H1 (cell line): ENCODE measurements at regions not wholly inside any gene's neighbourhood (a gene's known extent, or its start where the extent isn't known, plus 50 kb on each side); places are given as distances from the start of the nearest gene placed in this dataset.

Experiments used
- CTCF ChIA-PET: fragments of 300-600 bp; sonication (Branson Sonifier 250); formaldehyde crosslinking; loops from one replicate; lab custom pipeline; 2021; ENCODE audit not compliant: partially characterized antibody; lab: Charles Lee
- POLR2A ChIA-PET: fragments of 300-600 bp; sonication (Branson Sonifier 250); formaldehyde crosslinking; loops from one replicate; lab custom pipeline; 2021; ENCODE audit warnings: inconsistent platforms; ENCODE audit not compliant: partially characterized antibody; lab: Charles Lee
- DNase-seq, 2 experiments: peaks; one replicate each; pipeline versions ENCODE4 v3.0.0 to v3.0.0-alpha.2; 2010 to 2022; ENCODE audit warnings: low spot score in 2 of 2, low read depth in 1 of 2, mixed read lengths in 1 of 2
- FAIRE-seq: peaks from 2 replicates; lab custom pipeline; 2011; peaks lifted over from hg19 to GRCh38; lab: Jason Lieb, UNC
- H2AFZ ChIP-seq: 2 replicates; pipeline ENCODE4 v1.8.1; 2012; ENCODE audit warnings: low read length, inconsistent platforms
- H2AK5ac ChIP-seq: 2 replicates; pipeline ENCODE4 v1.6.1; 2013; ENCODE audit warnings: low read depth, low read length
- H2BK120ac ChIP-seq: replicated peaks from 2 replicates; pipeline ENCODE3; 2013; ENCODE audit warnings: low read depth, low read length, inconsistent platforms
- H2BK12ac ChIP-seq: 2 replicates; pipeline ENCODE4 v1.6.1; 2013; ENCODE audit warnings: low read depth, low read length
- H2BK15ac ChIP-seq: 2 replicates; pipeline ENCODE4 v1.6.1; 2013; ENCODE audit warnings: low read length
- H2BK20ac ChIP-seq: 2 replicates; pipeline ENCODE4 v1.6.1; 2013; ENCODE audit warnings: low read length
- H2BK5ac ChIP-seq: 2 replicates; pipeline ENCODE4 v1.6.1; 2013; ENCODE audit warnings: low read depth, low read length
- H3K14ac ChIP-seq: 2 replicates; pipeline ENCODE4 v1.6.1; 2013; ENCODE audit warnings: inconsistent platforms; ENCODE audit not compliant: insufficient read length
- H3K18ac ChIP-seq: 2 replicates; pipeline ENCODE4 v1.6.1; 2013; ENCODE audit warnings: low read length; ENCODE audit errors: extremely low read depth
- H3K23ac ChIP-seq: 2 replicates; pipeline ENCODE4 v1.6.1; 2013; ENCODE audit warnings: inconsistent platforms; ENCODE audit not compliant: insufficient read length
- H3K23me2 ChIP-seq: 2 replicates; pipeline ENCODE4 v1.6.1; 2013; ENCODE audit warnings: low read depth, low read length
- H3K27ac ChIP-seq: 2 replicates; pipeline ENCODE4 v1.6.1; 2011; ENCODE audit warnings: low read depth, low read length, inconsistent platforms
- H3K27me3 ChIP-seq, 4 experiments: replicated peaks in 1 of 4; 1 replicate in 1 of 4; 2 replicates in 3 of 4; pipeline versions ENCODE4 v1.6.1 to v1.8.1; 2011 to 2013; ENCODE audit warnings: low read length in 3 of 4, mild to moderate bottlenecking in 3 of 4, inconsistent platforms in 2 of 4, mixed read lengths in 2 of 4, moderate library complexity in 1 of 4; ENCODE audit not compliant: control insufficient read depth in 3 of 4, insufficient read depth in 3 of 4; ENCODE audit errors: extremely low read depth in 1 of 4
- H3K36me3 ChIP-seq, 4 experiments: 2 replicates each; pipeline versions ENCODE4 v1.6.1 to v1.8.1; 2011 to 2013; ENCODE audit warnings: mild to moderate bottlenecking in 4 of 4, low read length in 3 of 4, moderate library complexity in 2 of 4, control low read depth in 1 of 4, inconsistent platforms in 1 of 4; ENCODE audit not compliant: insufficient read depth in 4 of 4, control insufficient read depth in 2 of 4
- H3K4ac ChIP-seq: replicated peaks from 2 replicates; pipeline ENCODE3; 2013; ENCODE audit warnings: low read length, low read depth, mixed read lengths, inconsistent platforms; ENCODE audit not compliant: insufficient read length
- H3K4me1 ChIP-seq, 4 experiments: replicated peaks in 1 of 4; 1 replicate in 1 of 4; 2 replicates in 3 of 4; pipeline versions ENCODE4 v1.6.1 to v1.8.1; 2011 to 2013; ENCODE audit warnings: low read length in 3 of 4, inconsistent platforms in 2 of 4, mixed read lengths in 1 of 4; ENCODE audit not compliant: insufficient read depth in 4 of 4, control insufficient read depth in 3 of 4
- H3K4me2 ChIP-seq, 2 experiments: 2 replicates each; pipeline versions ENCODE4 v1.6.1 to v1.8.1; 2011 to 2013; ENCODE audit warnings: low read depth in 2 of 2, low read length in 2 of 2, control low read depth in 1 of 2, inconsistent platforms in 1 of 2, mild to moderate bottlenecking in 1 of 2; ENCODE audit not compliant: insufficient read depth in 1 of 2
- H3K4me3 ChIP-seq, 4 experiments: fragments of 200-600, 300-600 bp in 1 of 4; sonication (generic), shearing (Covaris generic), sonication (Bioruptor Twin) in 1 of 4; 2 replicates each; pipeline versions ENCODE4 v1.5.1 to v1.8.1; 2011 to 2016; ENCODE audit warnings: low read length in 4 of 4, low read depth in 3 of 4, control low read depth in 2 of 4, inconsistent platforms in 2 of 4, mild to moderate bottlenecking in 2 of 4, mixed read lengths in 1 of 4, moderate library complexity in 1 of 4; ENCODE audit not compliant: insufficient read depth in 2 of 4; ENCODE audit errors: extremely low read depth in 1 of 4
- H3K56ac ChIP-seq: replicated peaks from 2 replicates; pipeline ENCODE3; 2013; ENCODE audit warnings: low read depth, mild to moderate bottlenecking, mixed read lengths, low read length, inconsistent platforms; ENCODE audit not compliant: insufficient read length
- H3K79me1 ChIP-seq: 2 replicates; pipeline ENCODE4 v1.6.1; 2013; ENCODE audit warnings: low read depth, low read length, control low read depth
- H3K79me2 ChIP-seq, 2 experiments: 2 replicates each; pipeline versions ENCODE4 v1.6.1 to v1.8.1; 2012 to 2013; ENCODE audit warnings: low read length in 2 of 2, mild to moderate bottlenecking in 2 of 2, inconsistent platforms in 1 of 2; ENCODE audit not compliant: insufficient read depth in 2 of 2, control insufficient read depth in 1 of 2
- H3K9ac ChIP-seq, 4 experiments: replicated peaks in 1 of 4; 1 replicate in 1 of 4; 2 replicates in 3 of 4; pipeline versions ENCODE4 v1.6.1 to v1.8.1; 2011 to 2013; ENCODE audit warnings: low read depth in 3 of 4, low read length in 3 of 4, control low read depth in 2 of 4, mild to moderate bottlenecking in 2 of 4, moderate library complexity in 2 of 4, inconsistent platforms in 1 of 4; ENCODE audit errors: extremely low read depth in 1 of 4
- H3K9me3 ChIP-seq, 2 experiments: 2 replicates each; pipeline versions ENCODE4 v1.6.1 to v1.8.1; 2012 to 2013; ENCODE audit warnings: mild to moderate bottlenecking in 2 of 2, moderate library complexity in 2 of 2, control low read depth in 1 of 2, inconsistent platforms in 1 of 2, low read depth in 1 of 2, low read length in 1 of 2, mixed read lengths in 1 of 2; ENCODE audit not compliant: insufficient read depth in 2 of 2
- H4K20me1 ChIP-seq, 2 experiments: replicated peaks in 1 of 2; 2 replicates each; pipeline versions ENCODE3 to v1.8.1; 2011 to 2013; ENCODE audit warnings: inconsistent platforms in 2 of 2, low read length in 2 of 2, mild to moderate bottlenecking in 1 of 2; ENCODE audit not compliant: insufficient read depth in 2 of 2, control insufficient read depth in 1 of 2
- H4K5ac ChIP-seq: 2 replicates; pipeline ENCODE4 v1.6.1; 2013; ENCODE audit warnings: low read length, low read depth, mixed read lengths, inconsistent platforms; ENCODE audit not compliant: insufficient read length
- H4K8ac ChIP-seq: 2 replicates; pipeline ENCODE4 v1.8.0; 2013; ENCODE audit warnings: mild to moderate bottlenecking, moderate library complexity, low read length, inconsistent platforms; ENCODE audit not compliant: insufficient read depth; ENCODE audit errors: extremely low read depth
- H4K91ac ChIP-seq: replicated peaks from 2 replicates; pipeline ENCODE3; 2013; ENCODE audit warnings: low read length, mixed read lengths, inconsistent platforms; ENCODE audit not compliant: insufficient read length
- BCL11A ChIP-seq, 2 experiments: IDR thresholded peaks; one replicate each; pipeline ENCODE4 v1.6.1; 2011; ENCODE audit warnings: low read depth in 2 of 2, low read length in 2 of 2, mild to moderate bottlenecking in 2 of 2
- CEBPB ChIP-seq: IDR thresholded peaks from 2 replicates; pipeline ENCODE4 v1.6.1; 2012; ENCODE audit warnings: low read depth, low read length
- CTBP2 ChIP-seq: IDR thresholded peaks from 2 replicates; pipeline ENCODE4 v1.7.0; 2011; ENCODE audit warnings: borderline replicate concordance, mild to moderate bottlenecking, moderate library complexity, mixed read lengths, low read length; ENCODE audit not compliant: insufficient read depth, insufficient read length
- RAD21 ChIP-seq, 2 experiments: IDR thresholded peaks in 1 of 2; conservative IDR thresholded peaks in 1 of 2; 2 replicates each; pipeline ENCODE4 v1.6.1; 2011; ENCODE audit warnings: low read depth in 2 of 2, low read length in 2 of 2, improper control_type of control experiment in 1 of 2, inconsistent platforms in 1 of 2, mild to moderate bottlenecking in 1 of 2, moderate library complexity in 1 of 2
- RFX5 ChIP-seq: IDR thresholded peaks from 2 replicates; pipeline ENCODE4 v1.6.1; 2011; ENCODE audit warnings: low read depth, low read length, improper control_type of control experiment, borderline replicate concordance
- SIN3A ChIP-seq, 2 experiments: IDR thresholded peaks in 1 of 2; conservative IDR thresholded peaks in 1 of 2; 2 replicates each; pipeline ENCODE4 v1.6.1; 2011 to 2012; ENCODE audit warnings: low read length in 2 of 2, improper control_type of control experiment in 1 of 2, low read depth in 1 of 2, mild to moderate bottlenecking in 1 of 2
- SIX5 ChIP-seq: IDR thresholded peaks from 2 replicates; pipeline ENCODE4 v1.6.1; 2011; ENCODE audit warnings: mild to moderate bottlenecking, low read depth, low read length
- SP4 ChIP-seq: IDR thresholded peaks from 2 replicates; pipeline ENCODE4 v1.6.1; 2012; ENCODE audit warnings: low read length, inconsistent platforms
- ZNF274 ChIP-seq: IDR thresholded peaks from 2 replicates; pipeline ENCODE4 v1.7.0; 2012; ENCODE audit warnings: low read length, borderline replicate concordance; ENCODE audit errors: extremely low read depth
- WGBS, 2 experiments: shearing (Covaris generic) in 1 of 2; methylation state at CpG; one replicate each; pipeline versions ENCODE4 v1.1.6 to v1.1.7; 2013 to 2015; ENCODE audit warnings: low lambda C conversion rate in 2 of 2, mixed read lengths in 2 of 2, inconsistent platforms in 1 of 2, low coverage in 1 of 2, missing lambda C conversion rate in 1 of 2; ENCODE audit not compliant: insufficient replicate concordance in 2 of 2, insufficient coverage in 1 of 2, insufficient read length in 1 of 2; ENCODE audit errors: extremely low coverage in 1 of 2, missing lambda C conversion rate in 1 of 2; 5-methylcytosine and 5-hydroxymethylcytosine counted together
- TF ChIP-seq, protein P1 (sequence below): IDR thresholded peaks from 2 replicates; pipeline ENCODE4 v1.6.1; 2012; ENCODE audit warnings: low read length, inconsistent platforms
- TF ChIP-seq, protein P2 (sequence below): IDR thresholded peaks from 2 replicates; pipeline ENCODE4 v1.6.1; 2011; ENCODE audit warnings: low read length, improper control_type of control experiment

DNA sequence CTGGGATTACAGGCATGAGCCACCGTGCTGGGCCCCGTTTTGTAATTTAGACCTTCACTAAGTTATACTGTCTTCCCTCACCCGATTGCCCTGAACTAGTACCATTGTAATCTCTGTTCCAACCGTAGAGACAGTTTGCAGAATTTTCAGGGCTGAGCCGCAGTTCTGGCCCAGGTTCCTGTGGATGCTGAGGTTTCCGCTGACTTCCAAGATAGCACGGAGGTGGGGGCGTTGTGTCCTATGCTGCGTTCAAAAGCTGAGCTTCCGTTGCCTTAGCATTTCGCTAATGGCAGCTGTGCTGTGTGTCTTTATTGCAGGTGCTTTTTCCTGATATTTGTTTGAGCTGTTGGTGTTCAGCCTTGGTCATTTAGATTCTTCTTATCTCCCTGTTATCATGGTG lies 137.0 kb downstream of the SOX4 start:
- Histone ChIP-seq H3K79me1 (peaks cover 4% of the 10 kb centered on the region), H3K27me3 (no peaks in the 10 kb centered on the region), H2BK20ac (no peak overlapping the region), H3K9ac (no peak overlapping the region), H2AFZ (no peak overlapping the region), H3K27ac (no peak overlapping the region), H2BK12ac (no peak overlapping the region), H3K56ac (no peak overlapping the region), H4K8ac (no peak overlapping the region), H4K91ac (no peak overlapping the region), H3K23ac (no peak overlapping the region), H3K14ac (no peak overlapping the region), H3K36me3 (no peaks in the 10 kb centered on the region), H3K4me2 (no peak overlapping the region), H3K18ac (no peak overlapping the region), H2BK120ac (no peak overlapping the region), H3K4me1 (peaks cover 0 to 15% (median 6%) of the 10 kb centered on the region in 4 experiments; a peak in 6 of 7 replicates), H2BK5ac (no peak overlapping the region), H3K23me2 (no peaks in the 10 kb centered on the region), H3K4ac (no peak overlapping the region), H4K20me1 (peaks cover 6 to 13% of the 10 kb centered on the region in 2 experiments), H2AK5ac (no peak overlapping the region), H4K5ac (no peak overlapping the region), H2BK15ac (no peak overlapping the region), H3K4me3 (no peak overlapping the region), H3K9me3 (no peaks in the 10 kb centered on the region), H3K79me2 (peaks cover 29 to 95% of the 10 kb centered on the region in 2 experiments)
- no peak for FAIRE-seq
- ChIA-PET POLR2A (interaction anchor here (1.7 kb wide), 1 partner anchor 10 kb away, joined by 8 read pairs; no protein-coding TSS in a partner anchor), CTCF (interaction anchor here (1.1 kb wide), 1 partner anchor 51 kb away, joined by 3 read pairs; no protein-coding TSS in a partner anchor)
- DNase-seq, result peak in 1 of 2 experiments; percentile 43
- 95% methylated on average over 11 of the region's 11 CpGs; no CpG with 5 or more reads in 1 of the 2 experiments for WGBS, 2 experiments
- TF ChIP-seq ZNF274, result no peak
- no peak for TF ChIP-seq CEBPB
- no peak for TF ChIP-seq CTBP2
- no peak for TF ChIP-seq RFX5
- TF ChIP-seq SIX5, result no peak
- no peak for TF ChIP-seq RAD21 (IDR thresholded peaks at IDR 0.05 in 1 of 2, conservative IDR thresholded peaks at IDR 0.05 in 1 of 2; ENCODE audit: low read depth in 2 of 2, low read length in 2 of 2)
- TF ChIP-seq SIN3A (conservative IDR thresholded peaks at IDR 0.05 in 1 of 2, IDR thresholded peaks at IDR 0.05 in 1 of 2; ENCODE audit: low read depth in 1 of 2, low read length in 2 of 2), result no peak
- TF ChIP-seq, protein P1, sequence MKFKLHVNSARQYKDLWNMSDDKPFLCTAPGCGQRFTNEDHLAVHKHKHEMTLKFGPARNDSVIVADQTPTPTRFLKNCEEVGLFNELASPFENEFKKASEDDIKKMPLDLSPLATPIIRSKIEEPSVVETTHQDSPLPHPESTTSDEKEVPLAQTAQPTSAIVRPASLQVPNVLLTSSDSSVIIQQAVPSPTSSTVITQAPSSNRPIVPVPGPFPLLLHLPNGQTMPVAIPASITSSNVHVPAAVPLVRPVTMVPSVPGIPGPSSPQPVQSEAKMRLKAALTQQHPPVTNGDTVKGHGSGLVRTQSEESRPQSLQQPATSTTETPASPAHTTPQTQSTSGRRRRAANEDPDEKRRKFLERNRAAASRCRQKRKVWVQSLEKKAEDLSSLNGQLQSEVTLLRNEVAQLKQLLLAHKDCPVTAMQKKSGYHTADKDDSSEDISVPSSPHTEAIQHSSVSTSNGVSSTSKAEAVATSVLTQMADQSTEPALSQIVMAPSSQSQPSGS, result no peak
- TF ChIP-seq, protein P2, sequence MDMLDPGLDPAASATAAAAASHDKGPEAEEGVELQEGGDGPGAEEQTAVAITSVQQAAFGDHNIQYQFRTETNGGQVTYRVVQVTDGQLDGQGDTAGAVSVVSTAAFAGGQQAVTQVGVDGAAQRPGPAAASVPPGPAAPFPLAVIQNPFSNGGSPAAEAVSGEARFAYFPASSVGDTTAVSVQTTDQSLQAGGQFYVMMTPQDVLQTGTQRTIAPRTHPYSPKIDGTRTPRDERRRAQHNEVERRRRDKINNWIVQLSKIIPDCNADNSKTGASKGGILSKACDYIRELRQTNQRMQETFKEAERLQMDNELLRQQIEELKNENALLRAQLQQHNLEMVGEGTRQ, result no peak
- TF ChIP-seq SP4, result no peak
- TF ChIP-seq BCL11A (IDR thresholded peaks at IDR 0.05; ENCODE audit: low read depth in 2 of 2, low read length in 2 of 2), result no peak
